H1 (cell line): ENCODE measurements at regions not wholly inside any gene's neighbourhood (a gene's known extent, or its start where the extent isn't known, plus 50 kb on each side); places are given as distances from the start of the nearest gene placed in this dataset.
A peak's percentile ranks its signal among the peaks of the same experiment; 100 is the strongest.

ENCODE experiments used
- CTCF ChIA-PET: fragments of 300-600 bp; sonication (Branson Sonifier 250); formaldehyde crosslinking; loops from one replicate; lab custom pipeline; 2021; ENCODE audit not compliant: partially characterized antibody; lab: Charles Lee
- POLR2A ChIA-PET: fragments of 300-600 bp; sonication (Branson Sonifier 250); formaldehyde crosslinking; loops from one replicate; lab custom pipeline; 2021; ENCODE audit warnings: inconsistent platforms; ENCODE audit not compliant: partially characterized antibody; lab: Charles Lee
- DNase-seq, 2 experiments: peaks; one replicate each; pipeline versions ENCODE4 v3.0.0 to v3.0.0-alpha.2; 2010 to 2022; ENCODE audit warnings: low spot score in 2 of 2, low read depth in 1 of 2, mixed read lengths in 1 of 2
- FAIRE-seq: peaks from 2 replicates; lab custom pipeline; 2011; peaks lifted over from hg19 to GRCh38; lab: Jason Lieb, UNC
- H2AFZ ChIP-seq: 2 replicates; pipeline ENCODE4 v1.8.1; 2012; ENCODE audit warnings: low read length, inconsistent platforms
- H2AK5ac ChIP-seq: 2 replicates; pipeline ENCODE4 v1.6.1; 2013; ENCODE audit warnings: low read depth, low read length
- H2BK120ac ChIP-seq: replicated peaks from 2 replicates; pipeline ENCODE3; 2013; ENCODE audit warnings: low read depth, low read length, inconsistent platforms
- H2BK12ac ChIP-seq: 2 replicates; pipeline ENCODE4 v1.6.1; 2013; ENCODE audit warnings: low read depth, low read length
- H2BK15ac ChIP-seq: 2 replicates; pipeline ENCODE4 v1.6.1; 2013; ENCODE audit warnings: low read length
- H2BK20ac ChIP-seq: 2 replicates; pipeline ENCODE4 v1.6.1; 2013; ENCODE audit warnings: low read length
- H2BK5ac ChIP-seq: 2 replicates; pipeline ENCODE4 v1.6.1; 2013; ENCODE audit warnings: low read depth, low read length
- H3K14ac ChIP-seq: 2 replicates; pipeline ENCODE4 v1.6.1; 2013; ENCODE audit warnings: inconsistent platforms; ENCODE audit not compliant: insufficient read length
- H3K18ac ChIP-seq: 2 replicates; pipeline ENCODE4 v1.6.1; 2013; ENCODE audit warnings: low read length; ENCODE audit errors: extremely low read depth
- H3K23ac ChIP-seq: 2 replicates; pipeline ENCODE4 v1.6.1; 2013; ENCODE audit warnings: inconsistent platforms; ENCODE audit not compliant: insufficient read length
- H3K23me2 ChIP-seq: 2 replicates; pipeline ENCODE4 v1.6.1; 2013; ENCODE audit warnings: low read depth, low read length
- H3K27ac ChIP-seq: 2 replicates; pipeline ENCODE4 v1.6.1; 2011; ENCODE audit warnings: low read depth, low read length, inconsistent platforms
- H3K27me3 ChIP-seq, 4 experiments: replicated peaks in 1 of 4; 1 replicate in 1 of 4; 2 replicates in 3 of 4; pipeline versions ENCODE4 v1.6.1 to v1.8.1; 2011 to 2013; ENCODE audit warnings: low read length in 3 of 4, mild to moderate bottlenecking in 3 of 4, inconsistent platforms in 2 of 4, mixed read lengths in 2 of 4, moderate library complexity in 1 of 4; ENCODE audit not compliant: control insufficient read depth in 3 of 4, insufficient read depth in 3 of 4; ENCODE audit errors: extremely low read depth in 1 of 4
- H3K36me3 ChIP-seq, 4 experiments: 2 replicates each; pipeline versions ENCODE4 v1.6.1 to v1.8.1; 2011 to 2013; ENCODE audit warnings: mild to moderate bottlenecking in 4 of 4, low read length in 3 of 4, moderate library complexity in 2 of 4, control low read depth in 1 of 4, inconsistent platforms in 1 of 4; ENCODE audit not compliant: insufficient read depth in 4 of 4, control insufficient read depth in 2 of 4
- H3K4ac ChIP-seq: replicated peaks from 2 replicates; pipeline ENCODE3; 2013; ENCODE audit warnings: low read length, low read depth, mixed read lengths, inconsistent platforms; ENCODE audit not compliant: insufficient read length
- H3K4me1 ChIP-seq, 4 experiments: replicated peaks in 1 of 4; 1 replicate in 1 of 4; 2 replicates in 3 of 4; pipeline versions ENCODE4 v1.6.1 to v1.8.1; 2011 to 2013; ENCODE audit warnings: low read length in 3 of 4, inconsistent platforms in 2 of 4, mixed read lengths in 1 of 4; ENCODE audit not compliant: insufficient read depth in 4 of 4, control insufficient read depth in 3 of 4
- H3K4me2 ChIP-seq, 2 experiments: 2 replicates each; pipeline versions ENCODE4 v1.6.1 to v1.8.1; 2011 to 2013; ENCODE audit warnings: low read depth in 2 of 2, low read length in 2 of 2, control low read depth in 1 of 2, inconsistent platforms in 1 of 2, mild to moderate bottlenecking in 1 of 2; ENCODE audit not compliant: insufficient read depth in 1 of 2
- H3K4me3 ChIP-seq, 4 experiments: fragments of 200-600, 300-600 bp in 1 of 4; sonication (generic), shearing (Covaris generic), sonication (Bioruptor Twin) in 1 of 4; 2 replicates each; pipeline versions ENCODE4 v1.5.1 to v1.8.1; 2011 to 2016; ENCODE audit warnings: low read length in 4 of 4, low read depth in 3 of 4, control low read depth in 2 of 4, inconsistent platforms in 2 of 4, mild to moderate bottlenecking in 2 of 4, mixed read lengths in 1 of 4, moderate library complexity in 1 of 4; ENCODE audit not compliant: insufficient read depth in 2 of 4; ENCODE audit errors: extremely low read depth in 1 of 4
- H3K56ac ChIP-seq: replicated peaks from 2 replicates; pipeline ENCODE3; 2013; ENCODE audit warnings: low read depth, mild to moderate bottlenecking, mixed read lengths, low read length, inconsistent platforms; ENCODE audit not compliant: insufficient read length
- H3K79me1 ChIP-seq: 2 replicates; pipeline ENCODE4 v1.6.1; 2013; ENCODE audit warnings: low read depth, low read length, control low read depth
- H3K79me2 ChIP-seq, 2 experiments: 2 replicates each; pipeline versions ENCODE4 v1.6.1 to v1.8.1; 2012 to 2013; ENCODE audit warnings: low read length in 2 of 2, mild to moderate bottlenecking in 2 of 2, inconsistent platforms in 1 of 2; ENCODE audit not compliant: insufficient read depth in 2 of 2, control insufficient read depth in 1 of 2
- H3K9ac ChIP-seq, 4 experiments: replicated peaks in 1 of 4; 1 replicate in 1 of 4; 2 replicates in 3 of 4; pipeline versions ENCODE4 v1.6.1 to v1.8.1; 2011 to 2013; ENCODE audit warnings: low read depth in 3 of 4, low read length in 3 of 4, control low read depth in 2 of 4, mild to moderate bottlenecking in 2 of 4, moderate library complexity in 2 of 4, inconsistent platforms in 1 of 4; ENCODE audit errors: extremely low read depth in 1 of 4
- H3K9me3 ChIP-seq, 2 experiments: 2 replicates each; pipeline versions ENCODE4 v1.6.1 to v1.8.1; 2012 to 2013; ENCODE audit warnings: mild to moderate bottlenecking in 2 of 2, moderate library complexity in 2 of 2, control low read depth in 1 of 2, inconsistent platforms in 1 of 2, low read depth in 1 of 2, low read length in 1 of 2, mixed read lengths in 1 of 2; ENCODE audit not compliant: insufficient read depth in 2 of 2
- H4K20me1 ChIP-seq, 2 experiments: replicated peaks in 1 of 2; 2 replicates each; pipeline versions ENCODE3 to v1.8.1; 2011 to 2013; ENCODE audit warnings: inconsistent platforms in 2 of 2, low read length in 2 of 2, mild to moderate bottlenecking in 1 of 2; ENCODE audit not compliant: insufficient read depth in 2 of 2, control insufficient read depth in 1 of 2
- H4K5ac ChIP-seq: 2 replicates; pipeline ENCODE4 v1.6.1; 2013; ENCODE audit warnings: low read length, low read depth, mixed read lengths, inconsistent platforms; ENCODE audit not compliant: insufficient read length
- H4K8ac ChIP-seq: 2 replicates; pipeline ENCODE4 v1.8.0; 2013; ENCODE audit warnings: mild to moderate bottlenecking, moderate library complexity, low read length, inconsistent platforms; ENCODE audit not compliant: insufficient read depth; ENCODE audit errors: extremely low read depth
- H4K91ac ChIP-seq: replicated peaks from 2 replicates; pipeline ENCODE3; 2013; ENCODE audit warnings: low read length, mixed read lengths, inconsistent platforms; ENCODE audit not compliant: insufficient read length
- WGBS, 2 experiments: shearing (Covaris generic) in 1 of 2; methylation state at CpG; one replicate each; pipeline versions ENCODE4 v1.1.6 to v1.1.7; 2013 to 2015; ENCODE audit warnings: low lambda C conversion rate in 2 of 2, mixed read lengths in 2 of 2, inconsistent platforms in 1 of 2, low coverage in 1 of 2, missing lambda C conversion rate in 1 of 2; ENCODE audit not compliant: insufficient replicate concordance in 2 of 2, insufficient coverage in 1 of 2, insufficient read length in 1 of 2; ENCODE audit errors: extremely low coverage in 1 of 2, missing lambda C conversion rate in 1 of 2; 5-methylcytosine and 5-hydroxymethylcytosine counted together

- POLR2A ChIA-PET = no interaction called here
Measured at GRCh38 chr14:98913967-98914650, 357.9 kb downstream of the BCL11B start.

More at GRCh38 chr14:98913967-98914650, 357.9 kb downstream of the BCL11B start:
- H2BK15ac ChIP-seq = no peak overlapping the region
- no peaks in the 10 kb centered on the region for H3K79me2 ChIP-seq
- no peak overlapping the region for H2BK120ac ChIP-seq
- no peak overlapping the region for H4K91ac ChIP-seq
- no peak overlapping the region for H3K4ac ChIP-seq
- H3K4me2 ChIP-seq = no peak overlapping the region
- CTCF ChIA-PET = interaction anchor here (1.2 to 1.3 kb wide), 2 partner anchors 14 to 353 kb away, joined by 3 read pairs; no protein-coding TSS in a partner anchor
- no peaks in the 10 kb centered on the region for H4K20me1 ChIP-seq
- no peaks in the 10 kb centered on the region for H3K4me1 ChIP-seq
- FAIRE-seq = no peak
- H2BK5ac ChIP-seq = peak overlapping the region; percentile 75; the same call in 1 of the 2 replicates
- H2BK12ac ChIP-seq = no peak overlapping the region
- no peak overlapping the region for H3K18ac ChIP-seq
- no peaks in the 10 kb centered on the region for H3K27me3 ChIP-seq
- no peak overlapping the region for H3K14ac ChIP-seq
- no peaks in the 10 kb centered on the region for H3K79me1 ChIP-seq
- H3K23me2 ChIP-seq = no peaks in the 10 kb centered on the region
- H3K9me3 ChIP-seq = no peaks in the 10 kb centered on the region
- no peak overlapping the region for H4K5ac ChIP-seq
- H3K56ac ChIP-seq = no peak overlapping the region
- no peak overlapping the region for H3K4me3 ChIP-seq
- 85 to 100% methylated on average over 1 to 6 of the region's 6 CpGs for WGBS, 2 experiments
- no peak overlapping the region for H2BK20ac ChIP-seq
- no peaks in the 10 kb centered on the region for H3K36me3 ChIP-seq
- no peak overlapping the region for H4K8ac ChIP-seq
- no peak for DNase-seq
- no peak overlapping the region for H3K9ac ChIP-seq
- no peak overlapping the region for H2AFZ ChIP-seq
- no peak overlapping the region for H2AK5ac ChIP-seq
- no peak overlapping the region for H3K27ac ChIP-seq
- H3K23ac ChIP-seq = no peak overlapping the region
